ENCODE measurements at regions not wholly inside any gene's neighbourhood (a gene's known extent, or its start where the extent isn't known, plus 50 kb on each side); places are given as distances from the start of the nearest gene placed in this dataset.
"Not testable (repeated sequence)": the region's sequence is repeated elsewhere in the genome, so short reads cannot be mapped to it uniquely, and the experiment has no call there.

GRCh38 chrX:26581091-26581490 lies 365.1 kb downstream of the MAGEB5 start:
- DNase-seq = no peak

- no peak for DNase-seq
Observed at GRCh38 chrX:26580021-26580420, 364.1 kb downstream of the MAGEB5 start.

- DNase-seq = no peak
Observed at GRCh38 chrX:26574234-26574633, 358.3 kb downstream of the MAGEB5 start.

- no peak for DNase-seq
Observed at GRCh38 chrX:26562156-26562555, 346.2 kb downstream of the MAGEB5 start.

- no peak for DNase-seq
Observed at GRCh38 chrX:26559855-26560254, 343.9 kb downstream of the MAGEB5 start.

- no peak for DNase-seq
Observed at GRCh38 chrX:26558719-26559386, 342.9 kb downstream of the MAGEB5 start.

- DNase-seq = no peak
Observed at GRCh38 chrX:26557691-26558321, 341.8 kb downstream of the MAGEB5 start.

- not testable (repeated sequence) for DNase-seq
Observed at GRCh38 chrX:26525768-26526167, 309.8 kb downstream of the MAGEB5 start.

- no peak for DNase-seq
Observed at GRCh38 chrX:26522501-26522900, 306.5 kb downstream of the MAGEB5 start.

- DNase-seq = peak; percentile 0
Observed at GRCh38 chrX:26511589-26512363, 295.8 kb downstream of the MAGEB5 start.

GRCh38 chrX:26470941-26471340 lies 255.0 kb downstream of the MAGEB5 start:
- no peak for DNase-seq

GRCh38 chrX:26466387-26466786 lies 250.4 kb downstream of the MAGEB5 start:
- no peak for DNase-seq

GRCh38 chrX:26445288-26445687 lies 229.3 kb downstream of the MAGEB5 start:
- DNase-seq = no peak

- not testable (repeated sequence) for DNase-seq
Observed at GRCh38 chrX:26444417-26444816, 228.4 kb downstream of the MAGEB5 start.

- DNase-seq = no peak
Observed at GRCh38 chrX:26442340-26442739, 226.4 kb downstream of the MAGEB5 start.

- no peak for DNase-seq
Observed at GRCh38 chrX:26414534-26414933, 198.6 kb downstream of the MAGEB5 start.

GRCh38 chrX:26411045-26411444 lies 195.1 kb downstream of the MAGEB5 start:
- DNase-seq = no peak

- no peak for DNase-seq
Observed at GRCh38 chrX:26409636-26410035, 193.7 kb downstream of the MAGEB5 start.

- no peak for DNase-seq
Observed at GRCh38 chrX:26387906-26388305, 171.9 kb downstream of the MAGEB5 start.

GRCh38 chrX:26376037-26376708 lies 160.2 kb downstream of the MAGEB5 start:
- DNase-seq = no peak

GRCh38 chrX:26375346-26375745 lies 159.4 kb downstream of the MAGEB5 start:
- DNase-seq = no peak

GRCh38 chrX:26373829-26374228 lies 157.9 kb downstream of the MAGEB5 start:
- DNase-seq = no peak

- DNase-seq = no peak
Observed at GRCh38 chrX:26352891-26353430, 137.0 kb downstream of the MAGEB5 start.

Data from SIG-M5 (cell line).